Thyroid gland (tissue), 4 donors: ENCODE measurements at regions not wholly inside any gene's neighbourhood (a gene's known extent, or its start where the extent isn't known, plus 50 kb on each side); places are given as distances from the start of the nearest gene placed in this dataset.

Source experiments
- DNase-seq, 2 donors: peaks; one replicate each; pipeline ENCODE4 v3.0.0-alpha.2; 2019
- H3K27ac ChIP-seq, 3 donors: fragments of 200-600 bp; sonication (generic); 1 replicate in 2 of 3; 2 replicates in 1 of 3; pipeline ENCODE4 v1.5.1; 2016 to 2019; ENCODE audit warnings: mild to moderate bottlenecking in 1 of 3, moderate library complexity in 1 of 3
- H3K27me3 ChIP-seq: fragments of 200-600 bp; sonication (generic); one replicate; pipeline ENCODE4 v1.5.1; 2019
- H3K36me3 ChIP-seq, 2 donors: fragments of 200-600 bp; sonication (generic); one replicate each; pipeline ENCODE4 v1.5.1; 2016 to 2019
- H3K4me1 ChIP-seq, 2 donors: fragments of 200-600 bp; sonication (generic); one replicate each; pipeline ENCODE4 v1.5.1; 2017 to 2019
- H3K4me3 ChIP-seq, 3 donors: fragments of 200-600 bp; sonication (generic); replicated peaks in 1 of 3; 1 replicate in 2 of 3; 2 replicates in 1 of 3; pipeline ENCODE4 v1.5.1; 2016; ENCODE audit warnings: mild to moderate bottlenecking in 1 of 3
- H3K9me3 ChIP-seq: fragments of 200-600 bp; sonication (generic); one replicate; pipeline ENCODE4 v1.5.1; 2017
- CTCF ChIP-seq, 6 experiments: fragments of 200-600 bp in 3 of 6; fragments of 450-650 bp in 3 of 6; sonication (generic) in 3 of 6; IDR thresholded peaks; one replicate each; pipeline ENCODE4 v1.5.1; 2016 to 2019; ENCODE audit warnings: antibody characterized with exemption in 6 of 6, mild to moderate bottlenecking in 2 of 6, inconsistent platforms in 1 of 6, moderate library complexity in 1 of 6
- POLR2A ChIP-seq, 2 donors: fragments of 450-650 bp; IDR thresholded peaks; one replicate each; pipeline ENCODE4 v1.6.1; 2017; ENCODE audit warnings: antibody characterized with exemption in 2 of 2, mild to moderate bottlenecking in 2 of 2, moderate library complexity in 1 of 2
- WGBS, 2 donors: methylation state at CpG; one replicate each; pipeline ENCODE4 v1.1.5; 2017; 5-methylcytosine and 5-hydroxymethylcytosine counted together
- intact Hi-C: fragments of 100-400 bp; cut with DNase I; formaldehyde crosslinking; loops from one replicate; pipeline ENCODE4 v1.15.1; 2023

GRCh38 chr22:25353516-25354445 lies 134.3 kb downstream of the CRYBB2 start:
- TF ChIP-seq POLR2A (IDR thresholded peaks at IDR 0.05) (no peak), CTCF (IDR thresholded peaks at IDR 0.05) (no peak)
- peaks cover 44 to 56% of the 10 kb centered on the region in 2 donors for H3K36me3 ChIP-seq
- H3K4me1 ChIP-seq = no peaks in the 10 kb centered on the region
- DNase-seq = no peak
- WGBS, 2 donors = 95% methylated on average over 16 to 19 of the region's 22 CpGs
- H3K4me3 ChIP-seq = no peak overlapping the region
- no peaks in the 10 kb centered on the region for H3K27me3 ChIP-seq
- no peaks in the 10 kb centered on the region for H3K9me3 ChIP-seq
- H3K27ac ChIP-seq = no peak overlapping the region
- intact Hi-C loops = no loop called here

GRCh38 chr22:25354456-25354855 lies 135.0 kb downstream of the CRYBB2 start:
- DNase-seq = no peak
- Histone ChIP-seq H3K36me3 (peaks cover 51 to 57% of the 10 kb centered on the region in 2 donors), H3K4me1 (no peaks in the 10 kb centered on the region)

GRCh38 chr22:25357132-25357455 lies 137.7 kb downstream of the CRYBB2 start:
- DNase-seq = no peak
- TF ChIP-seq POLR2A (IDR thresholded peaks at IDR 0.05) (no peak), CTCF (IDR thresholded peaks at IDR 0.05) (no peak)
- Histone ChIP-seq H3K4me3 (no peak overlapping the region), H3K4me1 (peaks cover 0 to 3% of the 10 kb centered on the region in 2 donors), H3K36me3 (peaks cover 39 to 44% of the 10 kb centered on the region in 2 donors), H3K27me3 (no peaks in the 10 kb centered on the region), H3K9me3 (no peaks in the 10 kb centered on the region), H3K27ac (no peak overlapping the region)
- intact Hi-C loops = no loop called here
- 90 to 92% methylated on average over 10 of the region's 10 CpGs for WGBS, 2 donors

More at GRCh38 chr22:25354456-25354855, 135.0 kb downstream of the CRYBB2 start:
- no peaks in the 10 kb centered on the region for H3K27me3 ChIP-seq
- 94 to 96% methylated on average over 12 of the region's 12 CpGs for WGBS, 2 donors
- H3K9me3 ChIP-seq = no peaks in the 10 kb centered on the region
- no peak overlapping the region for H3K4me3 ChIP-seq
- H3K27ac ChIP-seq = no peak overlapping the region
- no peak for TF ChIP-seq CTCF (IDR thresholded peaks at IDR 0.05)
- TF ChIP-seq POLR2A (IDR thresholded peaks at IDR 0.05) = no peak
- intact Hi-C loops = no loop called here

- H3K27me3 ChIP-seq = no peaks in the 10 kb centered on the region
- H3K27ac ChIP-seq = no peak overlapping the region
- TF ChIP-seq CTCF (IDR thresholded peaks at IDR 0.05) (no peak), POLR2A (IDR thresholded peaks at IDR 0.05) (no peak)
- intact Hi-C loops = no loop called here
- 93 to 97% methylated on average over 4 to 5 of the region's 7 CpGs for WGBS, 2 donors
- peaks cover 39 to 41% of the 10 kb centered on the region in 2 donors for H3K36me3 ChIP-seq
- no peak overlapping the region for H3K4me3 ChIP-seq
- peaks cover 4 to 10% of the 10 kb centered on the region in 2 donors for H3K4me1 ChIP-seq
- H3K9me3 ChIP-seq = no peaks in the 10 kb centered on the region
- no peak for DNase-seq
These were observed 138.4 kb downstream of the CRYBB2 start for GRCh38 chr22:25357606-25358420.
